SIG-M5 treated with dmso at 0.1 percent for 504 hours (cell line): ENCODE measurements at regions not wholly inside any gene's neighbourhood (a gene's known extent, or its start where the extent isn't known, plus 50 kb on each side); places are given as distances from the start of the nearest gene placed in this dataset.

ENCODE experiments used
- DNase-seq: peaks from one replicate; lab custom pipeline; 2025; ENCODE audit not compliant: unreplicated experiment; lab: John Stamatoyannopoulos, UW

DNA sequence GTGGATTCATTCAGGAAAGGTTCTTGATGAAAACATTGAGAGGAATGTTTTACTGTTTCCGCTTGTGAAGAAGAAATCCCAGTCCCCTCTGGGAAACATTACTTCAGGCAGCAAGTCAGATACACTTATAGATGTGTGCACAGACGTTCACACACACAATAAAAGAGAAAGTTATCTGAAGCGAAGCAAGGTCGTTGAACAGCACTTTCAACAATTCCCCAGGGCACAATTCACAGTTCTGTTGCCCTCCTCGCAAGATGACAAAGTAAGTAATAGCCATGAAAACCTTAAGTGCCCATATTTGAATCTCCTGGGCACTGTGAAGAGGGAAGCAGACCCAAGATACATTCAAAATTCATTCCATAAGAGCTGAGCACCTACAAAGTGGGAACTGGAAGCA is 156.6 kb upstream of the CAND1 start:
- DNase-seq = no peak

DNA sequence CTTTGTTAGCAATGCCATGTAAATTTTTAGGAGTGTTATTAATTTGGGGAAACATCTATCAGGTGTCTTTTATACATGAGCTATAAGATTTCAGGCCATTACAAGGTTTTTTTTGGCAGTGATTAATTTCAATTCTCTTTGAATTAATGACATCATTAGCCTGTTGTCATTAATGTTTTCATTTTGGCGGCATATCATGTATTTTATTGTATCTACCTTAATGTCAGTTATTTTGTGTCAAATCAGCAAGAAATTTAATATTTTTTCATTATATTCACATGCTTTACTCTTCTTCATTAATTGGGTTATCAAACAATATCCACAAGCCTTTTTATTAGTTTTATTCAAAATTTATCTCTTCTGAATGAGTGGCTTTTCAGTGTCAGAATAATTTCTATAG is 153.0 kb upstream of the CAND1 start:
- DNase-seq = no peak

DNA sequence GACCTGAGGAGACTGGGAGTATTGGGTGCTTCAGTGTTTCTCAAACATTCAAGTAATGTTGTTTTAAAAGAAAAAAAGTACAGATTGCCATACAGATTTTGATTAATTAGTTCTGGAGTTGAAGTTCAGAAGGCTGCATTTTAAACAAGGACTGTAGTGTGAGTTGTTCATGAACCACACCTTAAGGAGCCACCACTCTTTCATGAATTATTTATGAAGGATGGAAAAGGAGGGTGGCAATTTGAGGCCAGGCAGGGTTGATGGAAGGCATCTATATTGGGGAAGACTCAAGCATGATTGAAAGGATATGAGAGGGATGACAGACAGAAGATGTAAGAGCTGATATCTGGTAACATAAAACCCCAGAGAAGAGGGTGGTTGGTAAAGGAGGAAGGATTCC is 146.6 kb upstream of the CAND1 start:
- no peak for DNase-seq

DNA sequence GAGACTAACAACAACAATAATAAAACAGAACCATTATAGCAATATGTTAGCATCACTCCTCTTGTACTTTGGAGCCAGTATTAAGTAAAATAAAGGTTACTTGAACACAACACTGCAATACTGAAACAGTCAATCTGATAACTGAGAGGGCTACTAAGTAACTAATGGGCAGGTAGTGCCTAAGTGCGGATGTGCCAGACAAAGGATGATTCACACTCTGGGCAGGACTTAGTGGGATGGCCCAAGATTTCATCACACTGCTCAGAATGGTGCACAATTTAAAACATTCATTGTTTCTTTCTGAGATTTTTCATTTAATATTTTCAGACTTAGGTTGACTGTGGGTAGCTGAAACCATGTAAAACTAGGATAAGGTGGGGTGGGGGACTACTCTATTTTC is 131.9 kb upstream of the CAND1 start:
- DNase-seq = no peak

DNA sequence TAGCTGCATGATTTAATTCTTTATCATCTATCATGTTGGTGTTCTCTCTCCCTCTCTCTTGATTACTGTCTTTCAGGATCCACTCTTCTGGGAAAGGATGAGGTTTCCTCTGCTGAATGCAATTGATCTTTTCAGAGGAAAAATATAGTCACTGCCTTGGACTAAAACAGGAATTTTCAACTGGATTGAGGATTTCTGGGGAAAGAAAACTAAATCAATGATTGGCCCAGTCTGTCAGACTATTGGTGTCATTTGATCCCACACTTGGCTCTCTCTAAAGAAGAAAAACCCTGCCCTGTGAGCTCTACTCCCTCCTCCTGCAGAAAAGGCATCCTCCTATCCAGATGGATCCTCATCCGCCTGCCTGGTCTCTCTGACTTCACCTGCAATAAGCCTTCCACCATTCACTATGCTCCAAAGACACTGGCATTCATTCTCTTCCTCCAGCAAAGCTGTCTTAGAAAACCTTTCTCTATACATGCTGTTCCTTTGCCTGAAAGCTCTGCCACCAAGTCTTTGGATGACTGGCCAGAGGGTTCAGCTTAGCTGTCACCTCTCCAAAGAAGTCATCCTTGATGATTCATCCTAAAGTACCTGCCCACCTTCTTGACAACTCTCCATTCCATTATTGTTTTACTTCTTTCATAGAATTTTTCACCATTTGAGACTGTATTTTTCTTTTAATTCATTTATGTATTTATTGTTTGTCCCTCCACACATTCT is 127.7 kb upstream of the CAND1 start:
- DNase-seq = no peak

DNA sequence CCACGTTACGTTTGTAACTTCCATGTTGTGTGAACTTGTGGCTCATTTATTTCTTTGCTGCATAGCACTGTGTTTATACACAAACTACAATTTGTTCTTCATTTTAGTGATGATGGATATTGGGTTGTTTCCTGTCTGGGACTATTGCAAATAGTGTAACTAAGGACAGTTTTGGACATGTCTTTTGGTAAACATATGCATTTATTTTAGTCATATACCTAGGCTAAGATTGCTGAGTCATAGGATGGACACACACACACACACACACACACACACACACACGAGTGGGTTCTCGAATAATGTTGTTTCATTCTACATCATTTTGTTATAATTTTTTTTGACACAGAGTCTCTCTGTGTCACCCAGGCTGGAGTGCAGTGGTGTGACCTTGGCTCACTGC is 123.5 kb upstream of the CAND1 start:
- no peak for DNase-seq

DNA sequence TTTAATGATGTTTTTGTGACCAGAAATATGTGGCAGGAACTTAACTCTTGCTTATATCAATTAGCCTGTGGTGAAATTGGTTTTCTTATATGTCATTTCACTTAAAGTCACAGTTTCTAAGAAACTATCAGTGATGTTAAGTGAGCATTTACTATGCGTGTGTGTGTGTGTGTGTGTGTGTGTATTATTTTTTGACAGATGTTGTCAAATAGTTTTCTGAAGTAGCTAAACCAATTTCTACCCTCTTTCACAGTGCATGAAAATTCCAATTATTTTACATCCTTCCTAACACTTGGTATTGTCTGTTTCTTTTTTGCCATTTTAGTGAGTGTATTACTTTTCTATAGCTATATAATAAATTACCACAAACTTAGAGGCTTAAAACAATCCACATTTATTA is 122.1 kb upstream of the CAND1 start:
- DNase-seq = no peak

DNA sequence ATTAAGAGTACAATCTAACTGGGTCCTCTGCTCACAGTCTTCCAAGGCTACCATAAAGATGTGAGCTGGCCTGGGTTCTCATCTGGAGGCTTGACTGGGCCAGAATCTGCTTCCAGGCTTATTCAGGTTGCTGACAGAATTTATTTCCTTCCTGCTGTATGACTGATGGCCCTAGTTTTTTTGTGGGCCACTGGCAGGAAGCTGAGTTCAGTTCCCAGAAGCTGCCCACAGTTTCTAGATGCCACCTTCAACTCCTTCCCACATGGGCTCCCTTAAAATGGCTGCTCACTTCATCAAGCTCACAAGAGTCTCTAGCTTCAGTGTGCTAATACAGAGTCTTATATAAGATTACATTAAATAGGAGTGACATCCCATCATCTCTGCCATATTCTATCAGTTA is 121.7 kb upstream of the CAND1 start:
- DNase-seq = no peak

DNA sequence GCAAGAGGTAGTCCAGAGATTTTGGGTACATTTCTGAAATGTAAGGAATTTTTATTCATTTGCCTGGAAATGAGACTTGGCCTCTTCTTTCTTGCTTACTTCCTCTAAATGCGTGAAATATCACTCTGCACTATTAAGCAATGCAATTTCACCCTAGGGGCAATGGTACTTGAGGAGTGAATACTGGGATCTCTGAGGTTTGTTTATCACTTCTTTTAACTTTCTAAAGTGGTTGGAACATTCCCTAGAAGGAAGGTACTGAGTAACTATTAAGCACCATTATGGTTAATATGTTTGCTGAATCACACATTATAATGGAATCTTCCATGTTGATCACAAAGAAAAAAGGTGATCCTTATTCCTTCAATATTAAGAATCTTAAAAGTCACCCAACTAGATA is 120.9 kb upstream of the CAND1 start:
- DNase-seq = no peak

DNA sequence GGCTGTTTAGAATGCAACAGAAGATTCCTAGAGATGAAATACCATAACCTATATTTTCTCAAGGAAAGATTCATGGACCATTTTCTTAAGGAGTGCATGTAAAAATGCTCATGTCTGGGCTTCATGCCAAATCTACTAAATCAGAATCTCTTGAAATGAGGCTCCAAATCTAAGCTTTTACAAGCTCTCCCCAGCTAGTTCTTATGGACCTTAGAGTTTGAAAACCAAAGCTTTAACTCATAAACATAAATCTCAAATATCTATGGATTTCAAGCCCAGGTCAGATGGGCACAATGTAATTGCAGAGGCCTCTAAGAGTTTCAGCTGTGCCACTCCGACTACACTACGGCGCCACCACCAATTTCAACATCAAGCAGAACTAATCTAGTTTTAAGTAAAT is 117.3 kb upstream of the CAND1 start:
- DNase-seq = no peak

DNA sequence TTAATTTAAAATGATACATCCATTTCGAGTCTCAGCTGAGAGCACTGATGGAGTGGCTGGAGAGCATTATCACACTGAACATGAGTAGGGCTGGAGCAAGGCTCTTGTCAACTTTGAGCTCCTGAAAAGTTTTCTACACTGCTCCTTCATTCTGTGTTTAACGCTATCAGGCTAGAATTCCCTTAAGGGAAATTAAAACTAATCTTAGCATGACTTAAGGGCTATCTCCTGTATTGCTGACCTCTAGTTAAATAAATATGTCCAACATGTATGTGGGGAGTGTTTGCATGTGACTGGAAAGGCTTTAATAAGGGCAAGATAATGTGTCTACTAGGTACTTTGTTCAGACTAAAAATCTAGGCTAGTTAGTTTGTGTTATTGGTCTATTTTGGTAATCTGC is 116.7 kb upstream of the CAND1 start:
- no peak for DNase-seq

DNA sequence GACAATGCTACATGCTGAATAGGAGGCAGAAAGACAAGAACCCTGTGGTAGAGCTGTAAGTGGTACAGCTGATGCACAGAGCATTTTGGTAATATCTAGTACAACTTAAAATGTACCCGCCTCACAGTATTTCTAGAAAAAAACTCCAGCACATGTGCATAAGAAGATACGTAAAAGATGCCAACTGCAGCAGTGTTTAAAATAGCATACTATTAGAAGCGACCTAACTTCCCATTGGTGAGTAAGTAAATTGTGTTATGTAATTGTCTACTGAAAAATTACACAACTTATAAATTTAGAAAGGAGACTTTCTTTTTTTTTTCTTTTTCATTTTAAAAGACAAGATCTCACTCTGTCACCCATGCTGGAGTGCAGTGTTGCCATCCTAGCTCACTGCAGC is 114.3 kb upstream of the CAND1 start:
- DNase-seq = peak; percentile 17

DNA sequence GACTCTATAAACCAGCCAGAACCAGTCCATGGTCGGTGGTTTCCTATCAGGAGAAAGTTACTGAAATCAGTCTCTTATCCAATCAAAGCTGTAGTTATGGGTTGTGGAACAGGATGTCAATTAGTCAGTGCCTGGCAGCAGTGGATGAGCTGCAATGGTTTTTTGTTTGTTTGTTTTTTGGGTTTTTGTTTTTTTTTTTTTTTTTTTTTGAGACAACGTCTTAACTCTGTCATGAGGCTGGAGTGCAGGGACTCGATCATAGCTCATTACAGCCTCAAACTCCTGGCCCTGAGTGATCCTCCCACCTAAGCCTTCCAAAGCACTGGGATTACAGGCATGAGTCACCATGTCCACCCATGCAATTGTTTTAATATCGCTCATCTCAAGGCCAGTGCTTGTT is 113.3 kb upstream of the CAND1 start:
- no peak for DNase-seq

DNA sequence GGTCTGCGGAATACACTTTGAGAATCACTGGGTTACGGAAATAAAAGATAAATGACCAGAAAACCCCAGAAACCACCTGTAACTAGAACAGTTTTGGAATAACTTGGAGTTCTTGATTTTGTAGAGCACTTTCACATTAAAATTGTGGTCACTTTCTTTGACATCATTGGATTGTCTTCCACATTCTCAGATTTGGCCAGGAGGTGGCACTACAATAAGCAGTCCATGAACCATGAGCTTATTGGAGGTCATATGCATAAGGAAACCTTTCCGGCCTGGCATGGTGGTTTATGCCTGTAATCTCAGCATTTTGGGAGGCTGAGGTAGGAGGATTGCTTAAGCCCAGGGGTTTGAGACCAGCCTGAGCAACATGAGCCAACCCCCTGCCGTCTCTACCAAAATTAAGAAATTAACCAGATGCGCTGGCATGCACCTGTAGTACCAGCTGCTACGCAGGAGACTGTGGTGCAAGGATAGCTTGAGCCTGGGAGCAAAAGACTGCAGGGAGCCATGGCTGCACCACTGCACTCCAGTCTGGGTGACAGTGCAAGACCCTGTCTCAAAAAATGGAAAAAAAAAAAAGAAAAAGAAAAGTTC is 107.7 kb upstream of the CAND1 start:
- DNase-seq = peak; percentile 24

DNA sequence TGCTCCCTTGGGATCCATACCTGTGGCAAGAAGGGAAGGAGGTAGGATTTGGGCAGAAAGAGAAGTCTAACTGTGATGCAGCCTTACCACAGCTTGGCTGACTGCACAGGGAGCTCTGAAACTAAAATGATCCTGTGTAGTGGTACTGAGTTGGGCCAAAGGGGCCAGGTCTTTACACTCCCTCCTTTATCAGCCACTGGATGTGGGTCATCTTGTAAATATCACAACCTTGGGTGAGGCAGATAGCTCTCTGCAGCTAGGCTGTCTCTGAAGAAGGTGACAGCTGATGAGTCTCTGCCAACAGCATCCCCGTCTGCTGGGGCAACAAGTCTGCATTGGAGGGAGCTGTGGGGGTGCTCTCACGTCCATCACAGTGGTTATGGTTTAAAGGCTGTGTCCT is 95.9 kb upstream of the CAND1 start:
- no peak for DNase-seq

DNA sequence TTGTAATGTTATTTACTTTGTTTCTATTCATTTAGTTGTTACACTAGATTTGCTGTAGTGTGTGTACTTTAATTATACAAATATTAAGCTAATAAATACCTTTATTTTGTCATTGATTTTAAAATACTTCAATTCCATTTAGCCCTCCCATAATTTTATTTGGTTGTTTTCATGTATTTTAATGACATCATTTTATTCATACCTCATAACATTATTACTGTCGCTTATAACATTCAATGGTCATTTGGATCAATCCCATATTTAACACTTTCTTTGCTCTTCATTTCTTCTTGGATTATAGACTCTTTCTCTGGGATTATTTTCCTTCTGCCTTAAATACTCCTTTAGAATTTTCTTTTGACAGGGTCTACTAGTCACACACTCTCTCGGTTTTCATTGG is 86.6 kb upstream of the CAND1 start:
- no peak for DNase-seq

DNA sequence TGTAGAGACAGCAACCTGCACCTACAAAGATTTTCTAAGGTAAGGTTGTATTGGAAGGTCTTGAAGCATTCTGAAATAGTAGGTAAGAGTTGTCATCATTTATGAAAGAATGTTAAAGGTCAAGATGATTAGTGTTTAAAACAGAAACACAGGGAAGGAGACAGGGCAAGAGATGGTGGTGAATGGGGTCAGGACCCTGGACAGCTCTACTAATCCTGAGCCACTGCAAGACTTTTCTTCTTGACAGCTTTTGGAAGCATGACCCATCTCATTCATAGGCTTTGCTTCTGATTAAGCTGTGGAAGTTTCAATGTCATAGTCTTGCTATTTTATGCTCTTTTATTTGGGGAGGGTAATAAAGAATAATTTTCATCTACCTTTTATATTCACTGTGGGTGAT is 75.5 kb upstream of the CAND1 start:
- peak; percentile 13 for DNase-seq

DNA sequence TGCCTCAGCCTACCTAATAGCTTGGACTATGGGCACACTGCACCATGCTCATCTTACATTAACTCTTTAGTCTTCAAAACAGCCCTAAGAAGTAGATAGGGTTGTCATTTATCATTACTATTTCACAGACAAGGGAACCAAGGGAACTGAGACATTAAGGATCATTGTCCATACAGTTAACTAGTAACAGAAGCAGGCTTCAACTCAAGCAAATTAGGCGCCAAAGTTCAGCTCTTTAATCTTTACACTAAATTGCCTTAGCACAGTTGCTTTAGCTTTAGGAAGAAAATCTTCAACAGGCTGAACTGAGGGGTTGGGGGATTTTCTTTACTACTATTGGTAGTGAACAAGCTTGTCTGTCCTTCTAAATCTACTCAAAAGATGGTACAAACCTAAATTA is 68.8 kb upstream of the CAND1 start:
- no peak for DNase-seq

DNA sequence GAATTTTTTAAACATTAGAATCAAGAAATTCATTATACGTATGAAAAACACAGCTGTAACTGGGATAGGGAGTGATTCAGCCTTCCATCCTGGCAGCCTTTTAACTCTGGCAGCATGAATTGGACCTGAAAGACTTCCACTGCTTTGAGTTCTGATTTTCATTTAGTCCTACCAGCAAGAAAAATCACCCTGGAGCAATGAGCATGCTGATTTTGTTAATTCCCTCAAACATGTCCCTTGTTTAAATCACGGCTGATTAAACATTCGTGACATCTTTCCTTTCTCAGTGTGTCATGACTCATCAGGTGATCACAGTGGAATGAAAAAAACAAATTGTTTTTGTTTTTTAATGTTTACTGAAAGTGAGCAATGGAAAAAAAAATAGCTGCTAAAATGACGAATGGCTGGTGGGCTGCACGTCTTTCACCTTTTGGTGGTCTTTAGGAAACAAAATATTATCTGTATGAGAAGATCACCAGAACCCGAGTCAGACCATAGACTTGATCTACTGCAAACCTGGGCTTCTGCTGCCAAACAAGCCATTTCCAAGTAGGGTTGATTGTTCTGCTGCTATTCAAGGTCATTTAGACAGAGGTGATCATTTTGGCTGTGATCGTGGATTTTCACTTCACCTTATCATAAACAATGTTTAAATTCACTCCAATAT is 67.0 kb upstream of the CAND1 start:
- DNase-seq = no peak

DNA sequence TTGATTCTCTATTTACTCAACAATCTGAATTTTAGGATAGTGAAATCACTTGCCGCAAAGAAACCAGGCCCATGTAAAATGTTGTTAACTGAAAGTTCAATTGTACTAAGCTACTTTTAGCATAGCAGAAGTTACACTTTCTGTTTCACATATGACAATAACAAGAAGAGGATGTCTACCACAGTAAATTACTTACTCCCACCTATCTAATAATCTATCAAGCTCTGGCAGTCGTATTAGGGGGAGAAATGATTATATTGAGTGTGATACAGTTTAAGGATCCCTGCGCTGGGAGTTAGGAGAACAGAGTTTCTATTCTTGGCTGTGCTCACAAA is 66.5 kb upstream of the CAND1 start:
- DNase-seq = no peak

DNA sequence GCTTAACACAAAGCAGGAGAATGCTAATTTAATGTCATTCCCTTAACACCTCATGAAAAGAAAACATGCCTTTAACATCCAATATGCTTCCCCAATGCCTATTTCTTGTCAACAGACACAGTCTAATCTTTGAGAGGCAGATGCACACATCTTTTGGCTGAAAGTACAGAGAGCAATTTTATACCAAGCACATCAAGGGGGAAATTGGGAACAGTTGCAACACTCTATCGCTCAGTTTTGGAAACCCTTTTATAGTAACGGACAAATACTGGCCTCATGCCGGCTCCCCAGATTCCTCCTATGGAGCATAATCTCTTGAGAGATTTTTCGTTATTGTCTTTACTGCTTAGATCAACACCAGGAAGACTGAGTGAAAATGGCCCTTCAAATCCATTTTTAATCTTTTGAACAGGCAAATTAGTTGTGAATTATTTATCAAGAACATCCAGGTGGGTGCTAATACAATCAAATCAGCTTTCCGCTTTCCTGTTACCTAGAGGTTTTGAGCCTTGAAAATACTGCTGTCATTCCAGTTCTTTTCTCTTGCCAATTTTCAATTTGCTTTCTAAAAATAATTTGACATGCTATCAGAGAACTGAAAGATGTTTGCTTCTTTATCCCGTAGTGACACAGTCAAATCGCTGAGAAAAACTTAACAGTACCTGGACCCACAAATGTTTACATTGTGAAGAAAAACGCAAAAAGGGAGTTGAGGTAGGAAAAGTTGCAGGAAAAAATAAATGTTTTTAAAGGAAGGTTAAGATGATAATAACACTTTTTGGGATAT is 60.7 kb upstream of the CAND1 start:
- DNase-seq = no peak

DNA sequence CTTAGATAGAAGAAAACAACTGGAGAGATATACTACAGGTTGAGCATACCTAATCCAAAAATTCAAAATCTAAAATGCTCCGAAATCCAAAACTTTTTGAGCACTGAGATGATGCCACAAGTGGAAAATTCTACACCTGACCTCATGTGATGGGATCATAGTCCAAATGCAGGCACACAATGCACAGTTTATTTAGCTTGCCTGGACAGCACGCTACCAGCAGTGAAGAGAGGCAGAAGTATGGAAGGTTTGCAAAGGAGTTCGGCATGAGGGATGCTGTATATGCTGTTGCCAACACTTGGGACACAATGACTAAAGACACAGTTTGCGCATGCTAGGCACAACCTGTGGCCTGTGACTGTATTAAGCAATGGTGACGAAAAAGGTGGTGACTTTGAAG is 58.1 kb upstream of the CAND1 start:
- DNase-seq = no peak
